Fibroblast of lung (primary cell): ENCODE measurements at regions not wholly inside any gene's neighbourhood (a gene's known extent, or its start where the extent isn't known, plus 50 kb on each side); places are given as distances from the start of the nearest gene placed in this dataset.

ENCODE experiments used
- DNase-seq, 2 donors: peaks; one replicate each; pipeline versions ENCODE4 v3.0.0 to v3.0.0-alpha.2; 2010; ENCODE audit warnings: low read depth in 2 of 2
- H2AFZ ChIP-seq: 2 replicates; pipeline ENCODE4 v1.5.1; 2012; ENCODE audit warnings: low read length, control low read depth, inconsistent platforms
- H3K27ac ChIP-seq: 2 replicates; pipeline ENCODE4 v1.5.1; 2011; ENCODE audit warnings: low read length, control low read depth; ENCODE audit not compliant: insufficient read depth
- H3K27me3 ChIP-seq: 2 replicates; pipeline ENCODE4 v1.5.1; 2011; ENCODE audit warnings: mild to moderate bottlenecking, low read length; ENCODE audit not compliant: control insufficient read depth, insufficient read depth
- H3K36me3 ChIP-seq: 2 replicates; pipeline ENCODE4 v1.5.1; 2011; ENCODE audit warnings: low read length; ENCODE audit not compliant: control insufficient read depth, insufficient read depth
- H3K4me1 ChIP-seq: 2 replicates; pipeline ENCODE4 v1.5.1; 2011; ENCODE audit warnings: low read length; ENCODE audit not compliant: control insufficient read depth, insufficient read depth; ENCODE audit errors: extremely low read depth
- H3K4me2 ChIP-seq: 2 replicates; pipeline ENCODE4 v1.5.1; 2011; ENCODE audit warnings: low read length, control low read depth; ENCODE audit not compliant: insufficient read depth; ENCODE audit errors: extremely low read depth
- H3K4me3 ChIP-seq, 4 experiments: fragments of 200-600 bp in 1 of 4; sonication (generic) in 1 of 4; replicated peaks in 1 of 4; 2 replicates each; pipeline ENCODE4 v1.5.1; 2011 to 2016; ENCODE audit warnings: low read length in 4 of 4, low read depth in 3 of 4, mild to moderate bottlenecking in 3 of 4, control low read depth in 2 of 4, inconsistent platforms in 1 of 4, mixed read lengths in 1 of 4; ENCODE audit not compliant: insufficient read depth in 1 of 4; ENCODE audit errors: control extremely low read depth in 1 of 4
- H3K79me2 ChIP-seq: 2 replicates; pipeline ENCODE4 v1.5.1; 2012; ENCODE audit warnings: mild to moderate bottlenecking, low read length, inconsistent platforms; ENCODE audit not compliant: control insufficient read depth, insufficient read depth
- H3K9ac ChIP-seq: 2 replicates; pipeline ENCODE4 v1.5.1; 2011; ENCODE audit warnings: mild to moderate bottlenecking, low read length, control low read depth; ENCODE audit not compliant: insufficient read depth
- H3K9me3 ChIP-seq: 2 replicates; pipeline ENCODE4 v1.5.1; 2012; ENCODE audit warnings: low read depth, low read length; ENCODE audit not compliant: control insufficient read depth, insufficient read depth
- H4K20me1 ChIP-seq: 2 replicates; pipeline ENCODE4 v1.5.1; 2011; ENCODE audit warnings: low read length; ENCODE audit not compliant: control insufficient read depth, insufficient read depth; ENCODE audit errors: extremely low read depth
- EZH2 ChIP-seq: IDR thresholded peaks from 2 replicates; pipeline ENCODE4 v1.5.1; 2012; ENCODE audit warnings: low read length, control low read depth, mild to moderate bottlenecking; ENCODE audit errors: missing control alignments
- TF ChIP-seq, protein P1 (sequence below), 2 donors: IDR thresholded peaks in 1 of 2; conservative IDR thresholded peaks in 1 of 2; 1 replicate in 1 of 2; 2 replicates in 1 of 2; pipeline ENCODE4 v1.5.1; 2011 to 2012; ENCODE audit warnings: low read length in 2 of 2, control low read depth in 1 of 2, inconsistent platforms in 1 of 2, low read depth in 1 of 2, mild to moderate bottlenecking in 1 of 2

- Histone ChIP-seq H3K4me1 (peaks cover 2% of the 10 kb centered on the region), H4K20me1 (no peaks in the 10 kb centered on the region), H3K9me3 (no peaks in the 10 kb centered on the region), H3K36me3 (no peaks in the 10 kb centered on the region), H3K4me3 (no peak overlapping the region), H3K4me2 (no peak overlapping the region), H3K27me3 (no peaks in the 10 kb centered on the region), H3K27ac (no peak overlapping the region), H2AFZ (no peak overlapping the region), H3K79me2 (no peaks in the 10 kb centered on the region), H3K9ac (no peak overlapping the region)
- TF ChIP-seq, protein P1, sequence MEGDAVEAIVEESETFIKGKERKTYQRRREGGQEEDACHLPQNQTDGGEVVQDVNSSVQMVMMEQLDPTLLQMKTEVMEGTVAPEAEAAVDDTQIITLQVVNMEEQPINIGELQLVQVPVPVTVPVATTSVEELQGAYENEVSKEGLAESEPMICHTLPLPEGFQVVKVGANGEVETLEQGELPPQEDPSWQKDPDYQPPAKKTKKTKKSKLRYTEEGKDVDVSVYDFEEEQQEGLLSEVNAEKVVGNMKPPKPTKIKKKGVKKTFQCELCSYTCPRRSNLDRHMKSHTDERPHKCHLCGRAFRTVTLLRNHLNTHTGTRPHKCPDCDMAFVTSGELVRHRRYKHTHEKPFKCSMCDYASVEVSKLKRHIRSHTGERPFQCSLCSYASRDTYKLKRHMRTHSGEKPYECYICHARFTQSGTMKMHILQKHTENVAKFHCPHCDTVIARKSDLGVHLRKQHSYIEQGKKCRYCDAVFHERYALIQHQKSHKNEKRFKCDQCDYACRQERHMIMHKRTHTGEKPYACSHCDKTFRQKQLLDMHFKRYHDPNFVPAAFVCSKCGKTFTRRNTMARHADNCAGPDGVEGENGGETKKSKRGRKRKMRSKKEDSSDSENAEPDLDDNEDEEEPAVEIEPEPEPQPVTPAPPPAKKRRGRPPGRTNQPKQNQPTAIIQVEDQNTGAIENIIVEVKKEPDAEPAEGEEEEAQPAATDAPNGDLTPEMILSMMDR (conservative IDR thresholded peaks at IDR 0.05 in 1 of 2, IDR thresholded peaks at IDR 0.05 in 1 of 2; ENCODE audit: low read depth in 1 of 2, low read length in 2 of 2): no peak
- no peak for TF ChIP-seq EZH2
- no peak for DNase-seq
These were observed 866.6 kb downstream of the SLC4A3 start for GRCh38 chr2:220493871-220494525.

- no peaks in the 10 kb centered on the region for H3K9me3 ChIP-seq
- no peak overlapping the region for H3K27ac ChIP-seq
- H2AFZ ChIP-seq: no peak overlapping the region
- H3K36me3 ChIP-seq: no peaks in the 10 kb centered on the region
- no peaks in the 10 kb centered on the region for H3K27me3 ChIP-seq
- DNase-seq: no peak
- no peak overlapping the region for H3K9ac ChIP-seq
- H3K4me3 ChIP-seq: no peak overlapping the region
- peaks cover 4% of the 10 kb centered on the region for H3K4me1 ChIP-seq
- no peaks in the 10 kb centered on the region for H3K79me2 ChIP-seq
- TF ChIP-seq, protein P1 (conservative IDR thresholded peaks at IDR 0.05 in 1 of 2, IDR thresholded peaks at IDR 0.05 in 1 of 2; ENCODE audit: low read depth in 1 of 2, low read length in 2 of 2): no peak
- TF ChIP-seq EZH2: no peak
- no peaks in the 10 kb centered on the region for H4K20me1 ChIP-seq
- no peak overlapping the region for H3K4me2 ChIP-seq
These were observed 869.1 kb downstream of the SLC4A3 start for GRCh38 chr2:220496513-220496912.

- peak; percentile 76 to 79 for DNase-seq
- Histone ChIP-seq H3K27ac (peak overlapping the region; percentile 23), H3K9ac (no peak overlapping the region), H3K79me2 (no peaks in the 10 kb centered on the region), H2AFZ (peak overlapping the region; percentile 67), H4K20me1 (no peaks in the 10 kb centered on the region), H3K9me3 (no peaks in the 10 kb centered on the region), H3K4me3 (no peak overlapping the region), H3K36me3 (no peaks in the 10 kb centered on the region), H3K4me2 (peak overlapping the region; percentile 66), H3K27me3 (no peaks in the 10 kb centered on the region), H3K4me1 (peaks cover 4% of the 10 kb centered on the region)
- TF ChIP-seq EZH2: no peak
- TF ChIP-seq, protein P1 (conservative IDR thresholded peaks at IDR 0.05 in 1 of 2, IDR thresholded peaks at IDR 0.05 in 1 of 2; ENCODE audit: low read depth in 1 of 2, low read length in 2 of 2): no peak
These were observed 871.8 kb downstream of the SLC4A3 start for GRCh38 chr2:220499225-220499624.
